ENCODE measurements at regions not wholly inside any gene's neighbourhood (a gene's known extent, or its start where the extent isn't known, plus 50 kb on each side); places are given as distances from the start of the nearest gene placed in this dataset.

DNA sequence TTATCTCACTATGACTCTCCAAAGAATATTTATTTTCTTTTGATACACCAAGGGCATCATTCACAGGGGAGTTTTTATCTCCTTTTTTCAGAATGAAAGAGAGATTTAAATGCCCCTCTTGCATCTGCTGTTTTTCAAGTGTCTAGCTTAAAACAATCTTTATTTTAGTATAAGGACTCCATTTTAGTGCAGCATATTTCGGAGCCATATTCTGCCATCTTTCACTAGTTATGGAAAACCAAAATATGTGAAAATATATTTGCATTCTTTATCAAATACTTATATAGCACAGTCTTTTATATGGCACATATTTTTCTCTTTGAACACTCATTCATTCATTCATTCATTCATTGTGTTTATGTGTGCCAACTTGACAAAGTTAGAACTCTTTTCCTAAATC is 1130.2 kb downstream of the SLITRK5 start:
- Histone ChIP-seq H2AFZ (no peak overlapping the region), H4K20me1 (ENCODE audit: insufficient read depth, poor library complexity, severe bottlenecking) (no peaks in the 10 kb centered on the region), H3K4me3 (no peak overlapping the region), H3K4me2 (no peak overlapping the region), H3K36me3 (replicated peaks; ENCODE audit: insufficient read depth, low read depth) (no peaks in the 10 kb centered on the region), H3K79me2 (no peaks in the 10 kb centered on the region), H3K27me3 (no peaks in the 10 kb centered on the region), H3K9me2 (replicated peaks; ENCODE audit: insufficient read depth) (no peaks in the 10 kb centered on the region), H3K9me3 (ENCODE audit: low read depth) (no peaks in the 10 kb centered on the region), H3K27ac (no peak overlapping the region), H3K4me1 (ENCODE audit: insufficient read depth) (no peaks in the 10 kb centered on the region)
- WGBS (ENCODE audit: low lambda C conversion rate, missing lambda C conversion rate): 100% methylated on average over 1 of the region's 1 CpG
- TF ChIP-seq EZH2phosphoT487 (IDR thresholded peaks at IDR 0.05; ENCODE audit: low read depth, severe bottlenecking, unreplicated experiment) (no peak), CTCF (IDR thresholded peaks at IDR 0.05; ENCODE audit: poor library complexity) (no peak), EZH2 (IDR thresholded peaks at IDR 0.05; ENCODE audit: borderline replicate concordance) (no peak)
- DNase-seq (ENCODE audit: low spot score): no peak

GRCh38 chr13:88802886-88803285 is 1131.7 kb downstream of the SLITRK5 start:
- WGBS (ENCODE audit: low lambda C conversion rate, missing lambda C conversion rate): 82% methylated on average over 2 of the region's 2 CpGs

GRCh38 chr13:88806438-88806837 is 1135.3 kb downstream of the SLITRK5 start:
- Histone ChIP-seq H2AFZ (no peak overlapping the region), H3K27me3 (no peaks in the 10 kb centered on the region), H4K20me1 (ENCODE audit: insufficient read depth, poor library complexity, severe bottlenecking) (no peaks in the 10 kb centered on the region), H3K4me1 (ENCODE audit: insufficient read depth) (no peaks in the 10 kb centered on the region), H3K9me2 (replicated peaks; ENCODE audit: insufficient read depth) (no peaks in the 10 kb centered on the region), H3K27ac (no peak overlapping the region), H3K4me2 (no peak overlapping the region), H3K36me3 (replicated peaks; ENCODE audit: insufficient read depth, low read depth) (no peaks in the 10 kb centered on the region), H3K79me2 (no peaks in the 10 kb centered on the region), H3K4me3 (no peak overlapping the region), H3K9me3 (ENCODE audit: low read depth) (no peaks in the 10 kb centered on the region)
- 100% methylated on average over 1 of the region's 1 CpG for WGBS (ENCODE audit: low lambda C conversion rate, missing lambda C conversion rate)
- DNase-seq (ENCODE audit: low spot score): no peak
- no peak for TF ChIP-seq CTCF (IDR thresholded peaks at IDR 0.05; ENCODE audit: poor library complexity)
- no peak for TF ChIP-seq EZH2 (IDR thresholded peaks at IDR 0.05; ENCODE audit: borderline replicate concordance)
- TF ChIP-seq EZH2phosphoT487 (IDR thresholded peaks at IDR 0.05; ENCODE audit: low read depth, severe bottlenecking, unreplicated experiment): no peak

More at GRCh38 chr13:88802886-88803285, 1131.7 kb downstream of the SLITRK5 start:
- DNase-seq (ENCODE audit: low spot score): no peak
- no peak for TF ChIP-seq EZH2 (IDR thresholded peaks at IDR 0.05; ENCODE audit: borderline replicate concordance)
- TF ChIP-seq EZH2phosphoT487 (IDR thresholded peaks at IDR 0.05; ENCODE audit: low read depth, severe bottlenecking, unreplicated experiment): no peak
- no peak for TF ChIP-seq CTCF (IDR thresholded peaks at IDR 0.05; ENCODE audit: poor library complexity)
- H3K9me3 ChIP-seq (ENCODE audit: low read depth): no peaks in the 10 kb centered on the region
- H3K79me2 ChIP-seq: no peaks in the 10 kb centered on the region
- H3K4me2 ChIP-seq: no peak overlapping the region
- no peak overlapping the region for H3K4me3 ChIP-seq
- no peak overlapping the region for H2AFZ ChIP-seq
- H3K27ac ChIP-seq: no peak overlapping the region
- no peaks in the 10 kb centered on the region for H4K20me1 ChIP-seq (ENCODE audit: insufficient read depth, poor library complexity, severe bottlenecking)
- H3K9me2 ChIP-seq (replicated peaks; ENCODE audit: insufficient read depth): no peaks in the 10 kb centered on the region
- no peaks in the 10 kb centered on the region for H3K36me3 ChIP-seq (replicated peaks; ENCODE audit: insufficient read depth, low read depth)
- no peaks in the 10 kb centered on the region for H3K4me1 ChIP-seq (ENCODE audit: insufficient read depth)
- H3K27me3 ChIP-seq: no peaks in the 10 kb centered on the region

GRCh38 chr13:88817560-88817959 is 1146.4 kb downstream of the SLITRK5 start:
- Histone ChIP-seq H3K9me3 (ENCODE audit: low read depth) (no peaks in the 10 kb centered on the region), H3K27me3 (no peaks in the 10 kb centered on the region), H4K20me1 (ENCODE audit: insufficient read depth, poor library complexity, severe bottlenecking) (no peaks in the 10 kb centered on the region), H3K4me2 (no peak overlapping the region), H3K36me3 (replicated peaks; ENCODE audit: insufficient read depth, low read depth) (no peaks in the 10 kb centered on the region), H3K9me2 (replicated peaks; ENCODE audit: insufficient read depth) (no peaks in the 10 kb centered on the region), H3K27ac (no peak overlapping the region), H2AFZ (no peak overlapping the region), H3K4me1 (ENCODE audit: insufficient read depth) (no peaks in the 10 kb centered on the region), H3K4me3 (no peak overlapping the region), H3K79me2 (no peaks in the 10 kb centered on the region)
- no peak for DNase-seq (ENCODE audit: low spot score)
- TF ChIP-seq EZH2 (IDR thresholded peaks at IDR 0.05; ENCODE audit: borderline replicate concordance) (no peak), CTCF (IDR thresholded peaks at IDR 0.05; ENCODE audit: poor library complexity) (no peak), EZH2phosphoT487 (IDR thresholded peaks at IDR 0.05; ENCODE audit: low read depth, severe bottlenecking, unreplicated experiment) (no peak)
- WGBS (ENCODE audit: low lambda C conversion rate, missing lambda C conversion rate): 97% methylated on average over 2 of the region's 2 CpGs
